ENCODE measurements at regions not wholly inside any gene's neighbourhood (a gene's known extent, or its start where the extent isn't known, plus 50 kb on each side); places are given as distances from the start of the nearest gene placed in this dataset.

DNA sequence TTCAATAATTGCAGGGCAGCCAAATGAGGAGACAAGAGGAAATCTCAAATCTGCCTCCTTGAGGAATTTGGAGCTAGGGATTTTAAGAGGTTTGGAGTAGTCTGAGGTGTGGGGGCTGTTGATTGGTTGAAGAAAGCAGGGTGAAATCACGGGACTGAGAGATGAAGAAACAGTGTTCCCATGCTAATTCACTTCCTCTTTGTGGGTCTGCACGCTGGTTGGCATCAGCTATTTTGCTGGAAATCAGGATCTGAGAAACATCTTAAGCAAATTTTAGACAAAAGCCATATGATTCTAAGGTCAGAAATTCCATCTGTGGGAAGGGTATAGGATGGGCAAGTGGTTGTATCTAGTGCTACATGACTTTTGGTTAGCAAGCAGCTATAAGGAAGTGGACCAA, 107.1 kb upstream of the PAXBP1 start:
- TF ChIP-seq SUZ12 (IDR thresholded peaks at IDR 0.05) (no peak), FOXM1 (IDR thresholded peaks at IDR 0.05; ENCODE audit: borderline replicate concordance) (no peak), ARNT (IDR thresholded peaks at IDR 0.05) (no peak), SP1 (IDR thresholded peaks at IDR 0.05) (no peak), PKNOX1 (IDR thresholded peaks at IDR 0.05) (no peak), LEF1 (IDR thresholded peaks at IDR 0.05; ENCODE audit: borderline replicate concordance) (no peak), TARDBP (IDR thresholded peaks at IDR 0.05) (no peak), FOXK2 (IDR thresholded peaks at IDR 0.05) (no peak)
